Neural progenitor cell (in vitro differentiated cells): ENCODE measurements at regions not wholly inside any gene's neighbourhood (a gene's known extent, or its start where the extent isn't known, plus 50 kb on each side); places are given as distances from the start of the nearest gene placed in this dataset.
"Not testable (repeated sequence)": the region's sequence is repeated elsewhere in the genome, so short reads cannot be mapped to it uniquely, and the experiment has no call there.

Source experiments
- DNase-seq: peaks from one replicate; pipeline ENCODE4 v3.0.0-alpha.2; 2016; ENCODE audit warnings: low spot score
- H2AFZ ChIP-seq: fragments of 200-600 bp; sonication (generic); replicated peaks from 2 replicates; pipeline ENCODE4 v1.6.1; 2016; ENCODE audit warnings: antibody characterized with exemption
- H3F3A ChIP-seq: fragments of 200-600 bp; sonication (generic); 2 replicates; pipeline ENCODE4 v1.6.1; 2016; ENCODE audit warnings: antibody characterized with exemption, low read depth
- H3K27ac ChIP-seq: fragments of 200-600 bp; sonication (generic); 2 replicates; pipeline ENCODE4 v1.5.1; 2016; ENCODE audit warnings: mild to moderate bottlenecking
- H3K27me3 ChIP-seq: fragments of 200-600 bp; sonication (generic); 2 replicates; pipeline ENCODE4 v1.6.1; 2016; ENCODE audit warnings: mild to moderate bottlenecking, moderate library complexity
- H3K36me3 ChIP-seq: fragments of 200-600 bp; sonication (generic); 2 replicates; pipeline ENCODE4 v1.5.1; 2016
- H3K4me1 ChIP-seq: fragments of 200-600 bp; sonication (generic); 2 replicates; pipeline ENCODE4 v1.6.1; 2016; ENCODE audit warnings: mixed run types
- H3K4me2 ChIP-seq: fragments of 200-600 bp; sonication (generic); 2 replicates; pipeline ENCODE4 v1.6.1; 2016
- H3K4me3 ChIP-seq: fragments of 200-600 bp; sonication (generic); 2 replicates; pipeline ENCODE4 v1.5.1; 2016
- H3K79me2 ChIP-seq: fragments of 200-600 bp; sonication (generic); 2 replicates; pipeline ENCODE4 v1.6.1; 2016; ENCODE audit warnings: low read depth
- H3K9ac ChIP-seq: fragments of 200-600 bp; sonication (generic); 2 replicates; pipeline ENCODE4 v1.6.1; 2016
- H3K9me3 ChIP-seq: fragments of 200-600 bp; sonication (generic); 2 replicates; pipeline ENCODE4 v1.5.1; 2016; ENCODE audit warnings: low read depth
- H4K20me1 ChIP-seq: fragments of 200-600 bp; sonication (generic); 2 replicates; pipeline ENCODE4 v1.6.1; 2016; ENCODE audit warnings: low read depth
- H3K27ac Mint-ChIP-seq: 3 replicates; pipeline ENCODE4 v1.8.0; 2021; ENCODE audit warnings: mixed read lengths
- H3K27me3 Mint-ChIP-seq: 2 replicates; pipeline ENCODE4 v1.8.0; 2022; ENCODE audit warnings: low read depth, mild to moderate bottlenecking, inconsistent platforms, moderate library complexity, mixed read lengths; ENCODE audit not compliant: insufficient read depth
- H3K36me3 Mint-ChIP-seq: 3 replicates; pipeline ENCODE4 v1.8.0; 2021; ENCODE audit warnings: mixed read lengths
- H3K4me1 Mint-ChIP-seq: 3 replicates; pipeline ENCODE4 v1.8.0; 2021; ENCODE audit warnings: mixed read lengths
- H3K4me3 Mint-ChIP-seq: 3 replicates; pipeline ENCODE4 v1.8.0; 2021; ENCODE audit warnings: mild to moderate bottlenecking, moderate library complexity, mixed read lengths
- H3K9me3 Mint-ChIP-seq: 3 replicates; pipeline ENCODE4 v1.8.0; 2020; ENCODE audit warnings: mixed read lengths
- EZH2 ChIP-seq: fragments of 200-600 bp; sonication (generic); IDR thresholded peaks from 2 replicates; pipeline ENCODE4 v1.6.1; 2017; ENCODE audit warnings: antibody characterized with exemption, mild to moderate bottlenecking, moderate library complexity
- EZH2phosphoT487 ChIP-seq: fragments of 200-600 bp; sonication (generic); IDR thresholded peaks from 2 replicates; pipeline ENCODE4 v1.6.1; 2017; ENCODE audit warnings: antibody characterized with exemption
- TF ChIP-seq, protein P1 (sequence below): fragments of 200-600 bp; sonication (generic); IDR thresholded peaks from 2 replicates; pipeline ENCODE4 v1.5.1; 2017; ENCODE audit warnings: antibody characterized with exemption, mild to moderate bottlenecking

DNA sequence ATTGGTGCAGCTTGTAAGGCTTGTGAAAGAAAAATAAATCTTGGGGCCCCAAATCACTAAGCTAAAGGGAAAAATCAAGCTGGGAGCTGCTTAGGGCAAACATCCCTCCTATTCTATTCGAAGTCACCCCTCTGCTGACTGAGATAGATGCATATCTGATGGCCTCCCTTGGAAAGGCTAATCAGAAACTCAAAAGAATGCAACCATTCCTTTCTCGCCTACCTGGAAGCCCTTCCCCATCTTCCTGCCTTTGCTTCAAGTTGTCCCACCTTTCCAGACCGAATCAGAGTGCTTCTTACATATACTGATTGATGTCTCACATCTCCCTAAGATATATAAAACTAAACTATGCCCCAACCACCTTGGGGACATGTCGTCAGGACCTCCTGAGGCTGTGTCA lies 240.3 kb downstream of the SKIDA1 start:
- TF ChIP-seq EZH2 (no peak), EZH2phosphoT487 (no peak)
- TF ChIP-seq, protein P1, sequence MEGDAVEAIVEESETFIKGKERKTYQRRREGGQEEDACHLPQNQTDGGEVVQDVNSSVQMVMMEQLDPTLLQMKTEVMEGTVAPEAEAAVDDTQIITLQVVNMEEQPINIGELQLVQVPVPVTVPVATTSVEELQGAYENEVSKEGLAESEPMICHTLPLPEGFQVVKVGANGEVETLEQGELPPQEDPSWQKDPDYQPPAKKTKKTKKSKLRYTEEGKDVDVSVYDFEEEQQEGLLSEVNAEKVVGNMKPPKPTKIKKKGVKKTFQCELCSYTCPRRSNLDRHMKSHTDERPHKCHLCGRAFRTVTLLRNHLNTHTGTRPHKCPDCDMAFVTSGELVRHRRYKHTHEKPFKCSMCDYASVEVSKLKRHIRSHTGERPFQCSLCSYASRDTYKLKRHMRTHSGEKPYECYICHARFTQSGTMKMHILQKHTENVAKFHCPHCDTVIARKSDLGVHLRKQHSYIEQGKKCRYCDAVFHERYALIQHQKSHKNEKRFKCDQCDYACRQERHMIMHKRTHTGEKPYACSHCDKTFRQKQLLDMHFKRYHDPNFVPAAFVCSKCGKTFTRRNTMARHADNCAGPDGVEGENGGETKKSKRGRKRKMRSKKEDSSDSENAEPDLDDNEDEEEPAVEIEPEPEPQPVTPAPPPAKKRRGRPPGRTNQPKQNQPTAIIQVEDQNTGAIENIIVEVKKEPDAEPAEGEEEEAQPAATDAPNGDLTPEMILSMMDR: no peak
- Histone ChIP-seq H3K4me2 (no peak overlapping the region), H3K27ac (no peak overlapping the region), H3F3A (peaks cover 60% of the 10 kb centered on the region), H4K20me1 (peaks cover 5% of the 10 kb centered on the region), H3K79me2 (peaks cover 100% of the 10 kb centered on the region), H3K4me3 (no peak overlapping the region), H3K9ac (no peak overlapping the region), H2AFZ (no peak overlapping the region), H3K9me3 (no peaks in the 10 kb centered on the region), H3K4me1 (peaks cover 49% of the 10 kb centered on the region), H3K27me3 (no peaks in the 10 kb centered on the region), H3K36me3 (no peaks in the 10 kb centered on the region)
- H3K36me3 Mint-ChIP-seq: peaks cover 7% of the 10 kb centered on the region
- no peak overlapping the region for H3K4me3 Mint-ChIP-seq
- peaks cover 4% of the 10 kb centered on the region for H3K27me3 Mint-ChIP-seq
- no peak overlapping the region for H3K27ac Mint-ChIP-seq
- DNase-seq: no peak
- peaks cover 13% of the 10 kb centered on the region for H3K9me3 Mint-ChIP-seq
- peaks cover 51% of the 10 kb centered on the region for H3K4me1 Mint-ChIP-seq

DNA sequence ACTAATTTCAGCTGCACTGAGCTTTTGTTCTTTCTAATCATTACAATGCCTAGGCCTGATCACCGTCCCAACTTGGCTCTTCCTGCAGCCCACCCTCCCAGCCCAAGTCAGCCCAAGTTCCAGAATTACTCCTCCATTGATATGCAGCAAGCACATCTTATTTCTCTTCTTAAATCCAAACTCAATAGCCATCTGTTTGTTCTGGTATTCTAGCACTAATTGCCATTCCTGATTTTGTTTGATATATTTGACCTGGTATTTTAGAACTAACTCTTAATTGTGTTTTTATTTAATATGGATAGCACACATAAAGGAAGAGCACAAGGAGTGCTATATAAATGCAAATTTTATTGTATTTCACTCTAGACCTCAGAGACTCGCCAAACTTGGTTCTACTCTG lies 241.2 kb downstream of the SKIDA1 start:
- peaks cover 100% of the 10 kb centered on the region for H3K79me2 ChIP-seq
- Mint-ChIP-seq H3K4me1 (peaks cover 46% of the 10 kb centered on the region), H3K4me3 (no peak overlapping the region), H3K27me3 (peaks cover 4% of the 10 kb centered on the region), H3K27ac (no peak overlapping the region), H3K9me3 (peaks cover 13% of the 10 kb centered on the region), H3K36me3 (peaks cover 7% of the 10 kb centered on the region)
- peak overlapping the region; percentile 30 for H3K27ac ChIP-seq
- H4K20me1 ChIP-seq: peaks cover 5% of the 10 kb centered on the region
- no peak overlapping the region for H3K4me2 ChIP-seq
- no peaks in the 10 kb centered on the region for H3K27me3 ChIP-seq
- H3K36me3 ChIP-seq: no peaks in the 10 kb centered on the region
- H3F3A ChIP-seq: peaks cover 57% of the 10 kb centered on the region
- H3K9me3 ChIP-seq: no peaks in the 10 kb centered on the region
- no peak overlapping the region for H3K4me3 ChIP-seq
- peaks cover 45% of the 10 kb centered on the region for H3K4me1 ChIP-seq
- no peak overlapping the region for H3K9ac ChIP-seq
- H2AFZ ChIP-seq: no peak overlapping the region
- TF ChIP-seq EZH2phosphoT487: no peak
- DNase-seq: no peak

DNA sequence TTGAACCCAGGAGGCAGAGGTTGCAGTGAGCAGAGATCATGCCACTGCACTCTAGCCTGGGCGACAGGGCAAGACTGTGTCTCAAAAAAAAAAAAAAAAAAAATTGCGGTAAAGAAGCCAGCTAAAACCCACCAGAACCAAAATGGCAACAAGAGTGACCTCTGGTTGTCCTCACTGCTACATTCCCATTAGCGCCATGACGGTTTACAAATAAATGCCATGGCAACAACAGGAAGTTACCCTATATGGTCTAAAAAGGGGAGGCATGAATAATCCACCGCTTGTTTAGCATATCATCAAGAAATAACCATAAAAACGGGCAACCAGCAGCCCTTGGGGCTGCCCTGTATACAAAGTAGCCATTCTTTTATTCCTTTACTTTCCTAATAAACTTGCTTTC lies 242.4 kb downstream of the SKIDA1 start:
- H3K4me1 Mint-ChIP-seq: peaks cover 54% of the 10 kb centered on the region
- not testable (repeated sequence) for H3K9ac ChIP-seq, H3K27me3 ChIP-seq, H4K20me1 ChIP-seq, H3K4me3 Mint-ChIP-seq, H3K27ac Mint-ChIP-seq, H3K4me3 ChIP-seq, H3K9me3 ChIP-seq, H3K36me3 ChIP-seq, DNase-seq, H3K4me2 ChIP-seq, H3K27me3 Mint-ChIP-seq, H2AFZ ChIP-seq, H3K36me3 Mint-ChIP-seq
- peaks cover 13% of the 10 kb centered on the region for H3K9me3 Mint-ChIP-seq
- Histone ChIP-seq H3K27ac (peak overlapping the region; percentile 91), H3K79me2 (peaks cover 100% of the 10 kb centered on the region), H3F3A (peaks cover 53% of the 10 kb centered on the region), H3K4me1 (peaks cover 43% of the 10 kb centered on the region)

DNA sequence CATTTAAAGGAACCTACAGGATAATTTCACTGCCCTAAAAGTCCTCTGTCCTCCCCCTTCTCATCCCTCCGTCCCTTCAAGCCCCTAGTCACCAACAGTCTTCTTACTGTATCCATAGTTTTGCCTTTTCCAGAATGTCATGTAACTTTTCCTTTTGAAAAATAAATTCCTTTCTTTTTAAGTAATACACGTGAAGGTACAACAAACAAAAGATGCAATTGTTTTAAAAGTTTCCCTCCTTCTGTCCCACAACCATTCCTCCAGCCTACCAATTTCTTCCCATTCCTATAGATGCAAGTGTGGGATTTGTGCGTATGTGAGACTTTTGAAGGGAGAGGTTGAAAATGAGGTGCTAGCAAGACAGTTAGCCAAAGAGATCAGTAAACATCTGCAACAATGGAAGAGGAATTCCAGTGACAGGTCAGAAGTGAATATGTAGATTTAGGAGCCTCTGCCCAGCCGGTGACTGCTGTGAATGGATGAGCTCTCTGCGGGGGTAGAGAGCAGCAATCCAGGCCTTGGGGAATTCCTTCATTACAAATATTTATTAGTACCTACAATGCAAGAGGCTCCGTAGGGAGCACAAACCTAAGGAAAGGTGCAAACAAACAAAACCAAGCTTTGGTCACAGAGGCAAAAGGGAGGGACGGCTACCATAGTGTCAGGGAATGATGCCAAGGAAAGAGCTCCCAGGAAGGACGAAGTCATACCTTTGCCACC lies 243.6 kb downstream of the SKIDA1 start:
- no peaks in the 10 kb centered on the region for H3K36me3 ChIP-seq
- peaks cover 43% of the 10 kb centered on the region for H3K4me1 ChIP-seq
- H3K4me3 Mint-ChIP-seq: peak overlapping the region; percentile 10
- H3K27me3 Mint-ChIP-seq: peaks cover 4% of the 10 kb centered on the region
- peaks cover 100% of the 10 kb centered on the region for H3K79me2 ChIP-seq
- H3K27ac Mint-ChIP-seq: peak overlapping the region; percentile 51
- H4K20me1 ChIP-seq: peaks cover 5% of the 10 kb centered on the region
- peaks cover 53% of the 10 kb centered on the region for H3F3A ChIP-seq
- no peak overlapping the region for H2AFZ ChIP-seq
- no peaks in the 10 kb centered on the region for H3K27me3 ChIP-seq
- peak overlapping the region; percentile 91 for H3K27ac ChIP-seq
- peak; percentile 81 for DNase-seq
- H3K9ac ChIP-seq: no peak overlapping the region
- peak overlapping the region; percentile 10 for H3K4me3 ChIP-seq
- no peaks in the 10 kb centered on the region for H3K9me3 ChIP-seq
- peaks cover 54% of the 10 kb centered on the region for H3K4me1 Mint-ChIP-seq
- H3K9me3 Mint-ChIP-seq: peaks cover 4% of the 10 kb centered on the region
- H3K4me2 ChIP-seq: peak overlapping the region; percentile 76
- H3K36me3 Mint-ChIP-seq: no peaks in the 10 kb centered on the region
- TF ChIP-seq, protein P1: no peak
- TF ChIP-seq EZH2: no peak
- no peak for TF ChIP-seq EZH2phosphoT487
